ENCODE measurements at regions not wholly inside any gene's neighbourhood (a gene's known extent, or its start where the extent isn't known, plus 50 kb on each side); places are given as distances from the start of the nearest gene placed in this dataset.

GRCh38 chr3:67288466-67289106 is 290.5 kb downstream of the KBTBD8 start:
- no peak for DNase-seq (ENCODE audit: low read depth in 2 of 2)

- no peak for DNase-seq (ENCODE audit: low read depth in 2 of 2)
These were observed 291.5 kb downstream of the KBTBD8 start for GRCh38 chr3:67289626-67290025.

GRCh38 chr3:67290438-67290837 is 292.3 kb downstream of the KBTBD8 start:
- DNase-seq (ENCODE audit: low read depth in 2 of 2): no peak

- DNase-seq (ENCODE audit: low read depth in 2 of 2): no peak
These were observed 293.5 kb downstream of the KBTBD8 start for GRCh38 chr3:67291287-67292252.

- DNase-seq (ENCODE audit: low read depth in 2 of 2): no peak
These were observed 294.4 kb downstream of the KBTBD8 start for GRCh38 chr3:67292356-67293121.

GRCh38 chr3:67294341-67294740 is 296.2 kb downstream of the KBTBD8 start:
- DNase-seq (ENCODE audit: low read depth in 2 of 2): no peak

GRCh38 chr3:67296039-67296892 is 298.2 kb downstream of the KBTBD8 start:
- DNase-seq (ENCODE audit: low read depth in 2 of 2): no peak

GRCh38 chr3:67297715-67298475 is 299.8 kb downstream of the KBTBD8 start:
- no peak for DNase-seq (ENCODE audit: low read depth in 2 of 2)

- no peak for DNase-seq (ENCODE audit: low read depth in 2 of 2)
These were observed 303.4 kb downstream of the KBTBD8 start for GRCh38 chr3:67301556-67301955.

GRCh38 chr3:67302489-67302888 is 304.4 kb downstream of the KBTBD8 start:
- no peak for DNase-seq (ENCODE audit: low read depth in 2 of 2)

GRCh38 chr3:67305160-67305559 is 307.1 kb downstream of the KBTBD8 start:
- DNase-seq (ENCODE audit: low read depth in 2 of 2): no peak

GRCh38 chr3:67305922-67306321 is 307.8 kb downstream of the KBTBD8 start:
- no peak for DNase-seq (ENCODE audit: low read depth in 2 of 2)

GRCh38 chr3:67311440-67311839 is 313.3 kb downstream of the KBTBD8 start:
- no peak for DNase-seq (ENCODE audit: low read depth in 2 of 2)

- DNase-seq (ENCODE audit: low read depth in 2 of 2): no peak
These were observed 314.0 kb downstream of the KBTBD8 start for GRCh38 chr3:67312155-67312554.

GRCh38 chr3:67318162-67318561 is 320.1 kb downstream of the KBTBD8 start:
- no peak for DNase-seq (ENCODE audit: low read depth in 2 of 2)

GRCh38 chr3:67324554-67324953 is 326.4 kb downstream of the KBTBD8 start:
- DNase-seq (ENCODE audit: low read depth in 2 of 2): no peak

All from activated CD4-positive, alpha-beta T cell treated with anti-CD3 and anti-CD28 coated beads for 24 hours (primary cell).